ENCODE measurements at regions not wholly inside any gene's neighbourhood (a gene's known extent, or its start where the extent isn't known, plus 50 kb on each side); places are given as distances from the start of the nearest gene placed in this dataset.

DNA sequence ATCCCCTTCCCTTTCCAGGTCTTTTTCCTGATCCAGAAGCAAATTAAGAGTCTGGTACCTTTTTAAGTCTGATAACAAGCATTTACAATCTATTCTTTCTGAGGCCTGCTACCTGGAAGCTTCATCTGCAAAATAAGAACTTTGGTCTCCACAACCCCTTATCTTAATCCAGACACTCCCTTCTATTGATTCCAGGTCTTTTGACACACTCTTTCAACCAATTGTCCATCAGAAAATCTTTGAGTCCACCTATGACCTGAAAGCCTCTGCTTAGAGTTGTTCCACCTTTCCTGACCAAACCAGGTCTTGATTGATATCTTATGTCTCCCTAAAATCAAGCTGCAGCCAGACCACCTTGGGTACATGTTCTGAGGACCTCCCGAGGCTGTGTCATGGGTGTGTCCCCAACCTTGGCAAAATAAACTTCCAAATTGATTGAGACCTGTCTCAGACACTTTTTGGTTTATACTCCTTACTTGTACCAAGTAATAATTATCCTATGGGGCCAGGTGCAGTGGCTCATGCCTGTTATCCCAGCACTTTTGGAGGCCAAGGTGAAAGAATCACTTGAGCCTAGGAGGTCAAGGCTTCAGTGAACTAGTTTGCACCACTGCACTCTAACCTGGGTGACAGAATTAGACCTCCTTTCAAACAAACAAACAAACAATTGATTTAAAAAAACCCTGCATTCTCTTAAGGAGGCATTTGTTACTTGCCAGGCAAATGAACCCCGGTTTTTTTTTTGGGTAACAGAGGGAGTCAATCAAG is 126.1 kb downstream of the MAP3K21 start:
- TF ChIP-seq, protein P1, sequence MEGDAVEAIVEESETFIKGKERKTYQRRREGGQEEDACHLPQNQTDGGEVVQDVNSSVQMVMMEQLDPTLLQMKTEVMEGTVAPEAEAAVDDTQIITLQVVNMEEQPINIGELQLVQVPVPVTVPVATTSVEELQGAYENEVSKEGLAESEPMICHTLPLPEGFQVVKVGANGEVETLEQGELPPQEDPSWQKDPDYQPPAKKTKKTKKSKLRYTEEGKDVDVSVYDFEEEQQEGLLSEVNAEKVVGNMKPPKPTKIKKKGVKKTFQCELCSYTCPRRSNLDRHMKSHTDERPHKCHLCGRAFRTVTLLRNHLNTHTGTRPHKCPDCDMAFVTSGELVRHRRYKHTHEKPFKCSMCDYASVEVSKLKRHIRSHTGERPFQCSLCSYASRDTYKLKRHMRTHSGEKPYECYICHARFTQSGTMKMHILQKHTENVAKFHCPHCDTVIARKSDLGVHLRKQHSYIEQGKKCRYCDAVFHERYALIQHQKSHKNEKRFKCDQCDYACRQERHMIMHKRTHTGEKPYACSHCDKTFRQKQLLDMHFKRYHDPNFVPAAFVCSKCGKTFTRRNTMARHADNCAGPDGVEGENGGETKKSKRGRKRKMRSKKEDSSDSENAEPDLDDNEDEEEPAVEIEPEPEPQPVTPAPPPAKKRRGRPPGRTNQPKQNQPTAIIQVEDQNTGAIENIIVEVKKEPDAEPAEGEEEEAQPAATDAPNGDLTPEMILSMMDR (conservative IDR thresholded peaks at IDR 0.05) = no peak
- Mint-ChIP-seq H3K27me3 (peaks cover 4% of the 10 kb centered on the region), H3K36me3 (no peaks in the 10 kb centered on the region), H3K4me3 (no peak overlapping the region), H3K27ac (no peak overlapping the region), H3K4me1 (ENCODE audit: unreplicated experiment) (no peaks in the 10 kb centered on the region), H3K9me3 (peaks cover 5% of the 10 kb centered on the region)
- no peak for DNase-seq (ENCODE audit: extremely low spot score, unreplicated experiment)

DNA sequence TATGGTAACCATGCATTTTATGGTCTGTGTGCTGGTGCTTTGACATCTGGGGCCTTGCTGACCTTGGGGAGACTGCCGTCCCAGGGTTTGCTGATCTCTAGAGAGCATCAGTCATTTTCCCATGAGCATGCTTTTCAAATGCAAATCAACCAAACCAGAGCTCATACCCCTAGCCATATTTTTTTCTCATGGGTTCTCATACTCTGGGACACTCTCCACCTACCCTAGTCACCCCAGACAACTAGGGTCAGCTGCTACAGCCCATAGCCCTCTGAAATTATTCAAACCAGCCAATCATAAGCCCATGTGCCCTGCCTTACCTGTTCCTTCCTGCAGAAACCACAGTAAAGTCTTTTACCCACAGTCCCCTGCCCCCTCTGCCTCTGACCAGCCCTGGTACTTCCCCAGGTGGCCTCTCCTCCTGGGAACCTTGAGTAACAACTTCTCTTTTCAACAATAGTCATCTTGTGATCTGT is 132.0 kb downstream of the MAP3K21 start:
- Mint-ChIP-seq H3K27ac (no peak overlapping the region), H3K9me3 (no peaks in the 10 kb centered on the region), H3K4me3 (no peak overlapping the region), H3K27me3 (peaks cover 4% of the 10 kb centered on the region), H3K4me1 (ENCODE audit: unreplicated experiment) (peaks cover 12% of the 10 kb centered on the region), H3K36me3 (no peaks in the 10 kb centered on the region)
- TF ChIP-seq, protein P1 (conservative IDR thresholded peaks at IDR 0.05) = no peak
- no peak for DNase-seq (ENCODE audit: extremely low spot score, unreplicated experiment)

DNA sequence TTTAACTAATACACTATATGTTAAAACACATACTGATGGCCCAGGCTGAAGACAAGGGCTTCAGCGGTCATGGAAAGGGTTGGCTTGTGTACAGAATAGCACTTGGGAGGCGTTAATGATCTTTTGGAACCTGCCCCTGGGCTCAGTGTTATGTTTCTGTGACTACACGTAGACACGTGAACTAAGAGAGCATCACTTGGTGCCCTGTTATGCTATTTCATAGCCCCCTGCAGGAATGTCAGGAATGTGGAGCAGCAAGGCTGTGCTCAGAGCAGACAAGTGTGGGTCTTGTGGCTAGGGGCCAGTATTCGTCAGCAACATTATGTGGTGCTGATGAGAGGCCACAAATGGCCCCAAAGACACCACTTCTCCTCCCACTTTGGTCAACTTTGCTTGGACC is 132.4 kb downstream of the MAP3K21 start:
- no peak overlapping the region for H3K27ac Mint-ChIP-seq
- TF ChIP-seq, protein P1 (conservative IDR thresholded peaks at IDR 0.05) = no peak
- H3K4me1 Mint-ChIP-seq (ENCODE audit: unreplicated experiment) = peaks cover 12% of the 10 kb centered on the region
- no peaks in the 10 kb centered on the region for H3K9me3 Mint-ChIP-seq
- no peak overlapping the region for H3K4me3 Mint-ChIP-seq
- peaks cover 3% of the 10 kb centered on the region for H3K27me3 Mint-ChIP-seq
- no peaks in the 10 kb centered on the region for H3K36me3 Mint-ChIP-seq
- DNase-seq (ENCODE audit: extremely low spot score, unreplicated experiment) = no peak

DNA sequence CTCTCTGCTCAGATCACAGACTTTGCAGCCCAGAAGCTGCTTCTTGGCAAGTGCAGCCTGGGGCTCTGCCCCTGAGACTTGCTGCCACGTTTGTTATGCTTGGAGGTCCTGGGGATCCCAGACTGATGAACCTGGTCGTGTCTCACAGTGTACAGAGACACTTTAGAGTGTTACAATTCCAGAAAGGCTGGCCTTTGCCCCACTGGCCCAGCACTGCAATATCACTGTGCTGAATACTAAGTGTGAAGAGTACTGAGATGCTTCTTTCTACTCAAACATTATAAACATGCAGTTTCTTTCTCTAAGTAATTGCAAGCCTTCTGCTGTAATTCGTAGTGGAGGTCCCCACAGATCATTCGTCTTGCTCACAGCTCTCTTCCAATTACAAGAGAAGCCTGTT is 133.2 kb downstream of the MAP3K21 start:
- H3K4me3 Mint-ChIP-seq = no peak overlapping the region
- H3K4me1 Mint-ChIP-seq (ENCODE audit: unreplicated experiment) = peaks cover 12% of the 10 kb centered on the region
- no peaks in the 10 kb centered on the region for H3K36me3 Mint-ChIP-seq
- no peak overlapping the region for H3K27ac Mint-ChIP-seq
- no peaks in the 10 kb centered on the region for H3K9me3 Mint-ChIP-seq
- H3K27me3 Mint-ChIP-seq = no peaks in the 10 kb centered on the region
- TF ChIP-seq, protein P1 (conservative IDR thresholded peaks at IDR 0.05) = no peak
- no peak for DNase-seq (ENCODE audit: extremely low spot score, unreplicated experiment)

DNA sequence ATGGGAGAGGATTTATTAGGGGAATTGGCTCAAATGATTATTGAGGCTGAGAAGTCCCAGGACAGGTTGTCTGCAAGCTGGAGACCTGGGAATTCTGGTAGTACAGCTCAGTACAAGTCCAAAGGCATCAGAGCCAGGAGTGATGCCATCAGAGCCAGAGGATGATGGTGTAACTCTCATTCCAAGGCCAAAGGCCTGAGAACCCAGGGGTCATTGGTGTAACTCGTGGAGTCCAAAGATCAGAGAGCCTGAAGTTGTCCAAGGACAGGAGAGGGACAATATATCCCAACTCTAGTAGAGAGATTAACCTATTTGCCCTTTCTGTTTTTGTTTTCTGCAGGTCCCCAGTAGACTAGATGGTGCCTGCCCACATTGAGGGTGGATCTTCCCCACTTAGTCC is 134.3 kb downstream of the MAP3K21 start:
- peaks cover 12% of the 10 kb centered on the region for H3K4me1 Mint-ChIP-seq (ENCODE audit: unreplicated experiment)
- no peaks in the 10 kb centered on the region for H3K9me3 Mint-ChIP-seq
- H3K27ac Mint-ChIP-seq = no peak overlapping the region
- no peaks in the 10 kb centered on the region for H3K36me3 Mint-ChIP-seq
- TF ChIP-seq, protein P1 (conservative IDR thresholded peaks at IDR 0.05) = no peak
- no peak overlapping the region for H3K4me3 Mint-ChIP-seq
- no peak for DNase-seq (ENCODE audit: extremely low spot score, unreplicated experiment)
- H3K27me3 Mint-ChIP-seq = no peaks in the 10 kb centered on the region
